OCI-LY1 (cell line): ENCODE measurements at regions not wholly inside any gene's neighbourhood (a gene's known extent, or its start where the extent isn't known, plus 50 kb on each side); places are given as distances from the start of the nearest gene placed in this dataset.

Experiments
- H2AFZ ChIP-seq: fragments of 200-600 bp; sonication (generic), shearing (Covaris generic); 2 replicates; pipeline ENCODE4 v1.6.0; 2014; ENCODE audit warnings: antibody characterized with exemption, mild to moderate bottlenecking, low read length
- H3F3A ChIP-seq: fragments of 200-600 bp; sonication (generic), shearing (Covaris generic); 2 replicates; pipeline ENCODE4 v1.6.0; 2014; ENCODE audit warnings: mild to moderate bottlenecking, antibody characterized with exemption, low read length, moderate library complexity; ENCODE audit not compliant: insufficient read depth
- H3K27ac ChIP-seq: fragments of 200-600 bp; sonication (generic); 2 replicates; pipeline ENCODE4 v1.5.1; 2014; ENCODE audit warnings: low read length, mixed run types, mild to moderate bottlenecking, low read depth; ENCODE audit not compliant: poor library complexity, severe bottlenecking
- H3K27me3 ChIP-seq: fragments of 200-600 bp; sonication (generic); 2 replicates; pipeline ENCODE4 v1.6.0; 2014; ENCODE audit warnings: antibody characterized with exemption, mild to moderate bottlenecking, low read length, moderate library complexity; ENCODE audit not compliant: insufficient read depth
- H3K36me3 ChIP-seq: fragments of 200-600 bp; sonication (generic); 2 replicates; pipeline ENCODE4 v1.6.1; 2014; ENCODE audit warnings: mild to moderate bottlenecking, antibody characterized with exemption, low read length, moderate library complexity, mixed read lengths; ENCODE audit not compliant: insufficient read depth
- H3K4me1 ChIP-seq: fragments of 200-600 bp; sonication (generic); 2 replicates; pipeline ENCODE4 v1.5.1; 2014; ENCODE audit warnings: mild to moderate bottlenecking, low read length, moderate library complexity; ENCODE audit not compliant: insufficient read depth, severe bottlenecking
- H3K4me2 ChIP-seq: fragments of 200-600 bp; sonication (generic), shearing (Covaris generic); 2 replicates; pipeline ENCODE4 v1.6.1; 2014; ENCODE audit warnings: low read length
- H3K4me3 ChIP-seq: fragments of 200-600 bp; sonication (generic); 2 replicates; pipeline ENCODE4 v1.5.1; 2014; ENCODE audit warnings: low read length, low read depth, mild to moderate bottlenecking, mixed read lengths; ENCODE audit not compliant: poor library complexity, severe bottlenecking
- H3K79me2 ChIP-seq: fragments of 200-600 bp; shearing (Covaris generic); 2 replicates; pipeline ENCODE4 v1.6.1; 2016; ENCODE audit warnings: mixed run types, low read length, mixed read lengths; ENCODE audit not compliant: insufficient read depth
- H3K9ac ChIP-seq: fragments of 200-600 bp; sonication (generic), shearing (Covaris generic); 2 replicates; pipeline ENCODE4 v1.6.1; 2014; ENCODE audit warnings: mild to moderate bottlenecking, low read length, mixed read lengths
- H3K9me2 ChIP-seq: fragments of 200-600 bp; sonication (generic), shearing (Covaris generic); 2 replicates; pipeline ENCODE4 v1.6.1; 2014; ENCODE audit warnings: low read depth, mild to moderate bottlenecking, low read length, mixed read lengths
- H3K9me3 ChIP-seq: fragments of 200-600 bp; shearing (Covaris generic); 2 replicates; pipeline ENCODE4 v1.6.1; 2014; ENCODE audit warnings: low read length, mixed read lengths
- H4K20me1 ChIP-seq: fragments of 200-600 bp; sonication (generic), shearing (Covaris generic); 2 replicates; pipeline ENCODE4 v1.6.0; 2016; ENCODE audit warnings: mild to moderate bottlenecking, low read length; ENCODE audit not compliant: insufficient read depth
- CTCF ChIP-seq: fragments of 200-600 bp; sonication (generic), shearing (Covaris generic); IDR thresholded peaks from 2 replicates; pipeline ENCODE4 v1.5.1; 2017; ENCODE audit warnings: mild to moderate bottlenecking, antibody characterized with exemption, low read length, moderate library complexity, mixed read lengths
- EZH2 ChIP-seq: fragments of 200-600 bp; sonication (generic), shearing (Covaris generic); IDR thresholded peaks from 2 replicates; pipeline ENCODE4 v1.8.0; 2017; ENCODE audit warnings: borderline replicate concordance, mixed run types, mild to moderate bottlenecking, antibody characterized with exemption, low read length, moderate library complexity, mixed read lengths

- H2AFZ ChIP-seq = no peak overlapping the region
- no peaks in the 10 kb centered on the region for H3K27me3 ChIP-seq
- no peak overlapping the region for H3K4me2 ChIP-seq
- H3K9me3 ChIP-seq = no peaks in the 10 kb centered on the region
- no peaks in the 10 kb centered on the region for H3F3A ChIP-seq
- TF ChIP-seq EZH2 (no peak), CTCF (no peak)
- H4K20me1 ChIP-seq = no peaks in the 10 kb centered on the region
- H3K79me2 ChIP-seq = no peaks in the 10 kb centered on the region
- peaks cover 14% of the 10 kb centered on the region for H3K4me1 ChIP-seq
- no peaks in the 10 kb centered on the region for H3K36me3 ChIP-seq
- no peaks in the 10 kb centered on the region for H3K9me2 ChIP-seq
- no peak overlapping the region for H3K9ac ChIP-seq
- no peak overlapping the region for H3K4me3 ChIP-seq
- H3K27ac ChIP-seq = no peak overlapping the region
Measured at GRCh38 chr15:70351941-70352774, 254.4 kb upstream of the TLE3 start.

- Histone ChIP-seq H3K36me3 (no peaks in the 10 kb centered on the region), H2AFZ (no peak overlapping the region), H3K27me3 (no peaks in the 10 kb centered on the region), H3K79me2 (no peaks in the 10 kb centered on the region), H3K27ac (no peak overlapping the region), H3K4me2 (no peak overlapping the region), H3K9me2 (no peaks in the 10 kb centered on the region), H3K4me3 (no peak overlapping the region), H4K20me1 (no peaks in the 10 kb centered on the region), H3K9ac (no peak overlapping the region), H3K4me1 (peaks cover 14% of the 10 kb centered on the region), H3F3A (no peaks in the 10 kb centered on the region), H3K9me3 (no peaks in the 10 kb centered on the region)
- no peak for TF ChIP-seq CTCF
- no peak for TF ChIP-seq EZH2
Measured at GRCh38 chr15:70351391-70351790, 253.7 kb upstream of the TLE3 start.

- H3K27ac ChIP-seq = no peak overlapping the region
Measured at GRCh38 chr15:70348581-70349344, 251.0 kb upstream of the TLE3 start.

More at GRCh38 chr15:70348581-70349344, 251.0 kb upstream of the TLE3 start:
- no peak overlapping the region for H3K9ac ChIP-seq
- no peaks in the 10 kb centered on the region for H3K36me3 ChIP-seq
- no peak overlapping the region for H2AFZ ChIP-seq
- H3K79me2 ChIP-seq = no peaks in the 10 kb centered on the region
- no peaks in the 10 kb centered on the region for H3K9me2 ChIP-seq
- no peaks in the 10 kb centered on the region for H4K20me1 ChIP-seq
- no peaks in the 10 kb centered on the region for H3F3A ChIP-seq
- no peaks in the 10 kb centered on the region for H3K27me3 ChIP-seq
- H3K4me3 ChIP-seq = no peak overlapping the region
- H3K9me3 ChIP-seq = no peaks in the 10 kb centered on the region
- H3K4me2 ChIP-seq = peak overlapping the region; percentile 25; the same call in 1 of the 2 replicates
- TF ChIP-seq CTCF = no peak
- TF ChIP-seq EZH2 = no peak
- H3K4me1 ChIP-seq = peaks cover 14% of the 10 kb centered on the region
